NT2/D1 (cell line): ENCODE measurements at regions not wholly inside any gene's neighbourhood (a gene's known extent, or its start where the extent isn't known, plus 50 kb on each side); places are given as distances from the start of the nearest gene placed in this dataset.

Experiments used
- DNase-seq: peaks from one replicate; pipeline ENCODE4 v3.0.0-alpha.2; 2011; ENCODE audit warnings: low read depth, low spot score
- H3K27me3 ChIP-seq: 2 replicates; pipeline ENCODE4 v1.6.0; 2011; ENCODE audit warnings: mild to moderate bottlenecking; ENCODE audit not compliant: insufficient read length, insufficient read depth
- H3K36me3 ChIP-seq: 2 replicates; pipeline ENCODE4 v1.6.1; 2011; ENCODE audit warnings: mild to moderate bottlenecking, low read length, mixed read lengths; ENCODE audit not compliant: insufficient read depth, insufficient read length
- H3K4me1 ChIP-seq: 2 replicates; pipeline ENCODE4 v1.5.1; 2011; ENCODE audit not compliant: insufficient read depth, insufficient read length
- H3K4me3 ChIP-seq: 2 replicates; pipeline ENCODE4 v1.5.1; 2011; ENCODE audit warnings: low read depth; ENCODE audit not compliant: insufficient read length
- H3K9ac ChIP-seq: 2 replicates; pipeline ENCODE4 v1.6.0; 2011; ENCODE audit warnings: low read depth; ENCODE audit not compliant: insufficient read length
- H3K9me3 ChIP-seq: 2 replicates; pipeline ENCODE4 v1.5.1; 2011; ENCODE audit warnings: mild to moderate bottlenecking, low read length; ENCODE audit not compliant: insufficient read depth
- SUZ12 ChIP-seq: IDR thresholded peaks from 2 replicates; pipeline ENCODE4 v1.6.1; 2011; ENCODE audit not compliant: insufficient read length, insufficient read depth; ENCODE audit errors: extremely low read depth
- YY1 ChIP-seq: IDR thresholded peaks from 2 replicates; pipeline ENCODE4 v1.6.1; 2011; ENCODE audit not compliant: insufficient read length, insufficient read depth
- ZNF274 ChIP-seq: IDR thresholded peaks from 2 replicates; pipeline ENCODE4 v1.6.1; 2011; ENCODE audit warnings: mild to moderate bottlenecking, low read depth, low read length

GRCh38 chr1:91165033-91165654 is 143.3 kb upstream of the ZNF644 start:
- TF ChIP-seq SUZ12 (no peak), YY1 (no peak), ZNF274 (no peak)
- H3K27me3 ChIP-seq: no peaks in the 10 kb centered on the region
- peak; percentile 68 for DNase-seq
- no peak overlapping the region for H3K4me3 ChIP-seq
- H3K36me3 ChIP-seq: no peaks in the 10 kb centered on the region
- peaks cover 8% of the 10 kb centered on the region for H3K4me1 ChIP-seq
- no peak overlapping the region for H3K9ac ChIP-seq
- H3K9me3 ChIP-seq: no peaks in the 10 kb centered on the region

- no peak overlapping the region for H3K4me3 ChIP-seq
- H3K4me1 ChIP-seq: peaks cover 8% of the 10 kb centered on the region
- H3K9ac ChIP-seq: no peak overlapping the region
- no peak for TF ChIP-seq SUZ12
- TF ChIP-seq ZNF274: no peak
- TF ChIP-seq YY1: no peak
- DNase-seq: no peak
- H3K27me3 ChIP-seq: no peaks in the 10 kb centered on the region
- no peaks in the 10 kb centered on the region for H3K36me3 ChIP-seq
- no peaks in the 10 kb centered on the region for H3K9me3 ChIP-seq
Observed at GRCh38 chr1:91162613-91163012, 140.8 kb upstream of the ZNF644 start.

- H3K4me3 ChIP-seq: no peak overlapping the region
- H3K9me3 ChIP-seq: no peaks in the 10 kb centered on the region
- no peak for TF ChIP-seq ZNF274
- TF ChIP-seq YY1: no peak
- no peak for TF ChIP-seq SUZ12
- no peaks in the 10 kb centered on the region for H3K36me3 ChIP-seq
- no peak for DNase-seq
- H3K27me3 ChIP-seq: no peaks in the 10 kb centered on the region
- H3K4me1 ChIP-seq: peaks cover 8% of the 10 kb centered on the region
- no peak overlapping the region for H3K9ac ChIP-seq
Observed at GRCh38 chr1:91161749-91162148, 139.9 kb upstream of the ZNF644 start.

GRCh38 chr1:91161166-91161565 is 139.3 kb upstream of the ZNF644 start:
- TF ChIP-seq ZNF274: no peak
- TF ChIP-seq YY1: no peak
- no peak for TF ChIP-seq SUZ12
- H3K9ac ChIP-seq: no peak overlapping the region
- H3K9me3 ChIP-seq: no peaks in the 10 kb centered on the region
- no peak for DNase-seq
- H3K4me1 ChIP-seq: peaks cover 8% of the 10 kb centered on the region
- H3K36me3 ChIP-seq: no peaks in the 10 kb centered on the region
- no peak overlapping the region for H3K4me3 ChIP-seq
- no peaks in the 10 kb centered on the region for H3K27me3 ChIP-seq

- H3K36me3 ChIP-seq: no peaks in the 10 kb centered on the region
- no peaks in the 10 kb centered on the region for H3K9me3 ChIP-seq
- no peak overlapping the region for H3K9ac ChIP-seq
- H3K4me3 ChIP-seq: no peak overlapping the region
- no peaks in the 10 kb centered on the region for H3K27me3 ChIP-seq
- TF ChIP-seq YY1: no peak
- no peak for TF ChIP-seq ZNF274
- no peak for DNase-seq
- H3K4me1 ChIP-seq: peaks cover 8% of the 10 kb centered on the region
Observed at GRCh38 chr1:91160363-91161075, 138.7 kb upstream of the ZNF644 start.

GRCh38 chr1:91153341-91153740 is 131.5 kb upstream of the ZNF644 start:
- no peak overlapping the region for H3K4me3 ChIP-seq
- no peaks in the 10 kb centered on the region for H3K36me3 ChIP-seq
- H3K9me3 ChIP-seq: no peaks in the 10 kb centered on the region
- DNase-seq: no peak
- no peak for TF ChIP-seq SUZ12
- no peak for TF ChIP-seq ZNF274
- no peak for TF ChIP-seq YY1
- no peak overlapping the region for H3K9ac ChIP-seq
- H3K4me1 ChIP-seq: no peaks in the 10 kb centered on the region
- no peaks in the 10 kb centered on the region for H3K27me3 ChIP-seq

GRCh38 chr1:91152331-91152730 is 130.5 kb upstream of the ZNF644 start:
- Histone ChIP-seq H3K4me1 (no peaks in the 10 kb centered on the region), H3K9ac (no peak overlapping the region), H3K36me3 (no peaks in the 10 kb centered on the region), H3K4me3 (no peak overlapping the region), H3K27me3 (no peaks in the 10 kb centered on the region), H3K9me3 (no peaks in the 10 kb centered on the region)
- no peak for DNase-seq
- TF ChIP-seq ZNF274: no peak
- no peak for TF ChIP-seq YY1
- TF ChIP-seq SUZ12: no peak
